SK-N-SH (cell line): ENCODE measurements at regions not wholly inside any gene's neighbourhood (a gene's known extent, or its start where the extent isn't known, plus 50 kb on each side); places are given as distances from the start of the nearest gene placed in this dataset.

Source experiments
- EP300 ChIP-seq, 2 experiments: IDR thresholded peaks; 2 replicates each; pipeline versions ENCODE4 v1.4.0 to v1.6.1; 2012; ENCODE audit warnings: borderline replicate concordance in 1 of 2, low read depth in 1 of 2, low read length in 1 of 2
- EZH2phosphoT487 ChIP-seq: fragments of 200-600 bp; sonication (generic); IDR thresholded peaks from 2 replicates; pipeline ENCODE4 v1.6.1; 2017; ENCODE audit warnings: low read depth, mixed run types, mild to moderate bottlenecking, antibody characterized with exemption, moderate library complexity, borderline replicate concordance
- GABPA ChIP-seq: IDR thresholded peaks from 2 replicates; pipeline ENCODE4 v1.4.0; 2012; ENCODE audit warnings: low read depth, mild to moderate bottlenecking
- MXI1 ChIP-seq: IDR thresholded peaks from 2 replicates; pipeline ENCODE4 v1.6.1; 2012; ENCODE audit warnings: mild to moderate bottlenecking, low read depth, low read length, improper control_type of control experiment
- POLR2AphosphoS5 ChIP-seq: IDR thresholded peaks from 2 replicates; pipeline ENCODE4 v1.6.1; 2012; ENCODE audit warnings: low read depth, low read length
- RXRA ChIP-seq: IDR thresholded peaks from 2 replicates; pipeline ENCODE4 v1.4.0; 2012; ENCODE audit warnings: low read depth, mild to moderate bottlenecking, borderline replicate concordance
- SMC3 ChIP-seq: IDR thresholded peaks from 2 replicates; pipeline ENCODE4 v1.6.1; 2012; ENCODE audit warnings: low read depth, low read length, improper control_type of control experiment
- TAF1 ChIP-seq: IDR thresholded peaks from 2 replicates; pipeline ENCODE4 v1.6.1; 2012; ENCODE audit warnings: low read depth, mild to moderate bottlenecking, low read length, moderate library complexity, borderline replicate concordance
- TCF12 ChIP-seq: IDR thresholded peaks from 2 replicates; pipeline ENCODE4 v1.4.0; 2012
- YY1 ChIP-seq: IDR thresholded peaks from 2 replicates; pipeline ENCODE4 v1.4.0; 2012; ENCODE audit warnings: low read depth, mild to moderate bottlenecking
- TF ChIP-seq, protein P1 (sequence below): fragments of 200-600 bp; sonication (generic); IDR thresholded peaks from 2 replicates; pipeline ENCODE4 v1.6.1; 2017; ENCODE audit warnings: antibody characterized with exemption, mild to moderate bottlenecking, moderate library complexity
- TF ChIP-seq, protein P2 (sequence below): IDR thresholded peaks from 2 replicates; pipeline ENCODE4 v1.4.0; 2012; ENCODE audit warnings: low read depth, borderline replicate concordance
- TF ChIP-seq, protein P3 (sequence below): IDR thresholded peaks from 2 replicates; pipeline ENCODE4 v1.4.0; 2012; ENCODE audit warnings: low read depth
- TF ChIP-seq, protein P4 (sequence below): IDR thresholded peaks from 2 replicates; pipeline ENCODE4 v1.4.0; 2012; ENCODE audit warnings: low read depth, borderline replicate concordance

DNA sequence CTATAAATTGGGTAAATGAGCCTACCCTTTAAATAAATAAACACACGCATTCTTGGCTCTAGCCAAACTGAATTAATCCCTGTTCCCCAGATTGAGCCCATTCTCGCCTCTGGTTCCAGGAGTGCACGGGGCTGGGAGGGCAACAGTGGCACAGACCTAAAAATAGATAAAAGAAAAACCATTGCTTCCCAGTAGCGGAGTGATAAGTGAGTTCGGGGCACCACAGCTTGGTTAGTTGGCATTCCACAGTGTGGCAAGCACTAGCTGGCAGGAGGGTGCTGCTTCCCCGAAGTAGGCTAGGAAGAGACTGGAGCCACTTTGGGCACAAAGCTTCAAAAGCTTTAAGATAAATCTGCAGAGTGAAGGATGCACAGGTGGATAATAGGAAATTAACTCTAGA is 322.2 kb upstream of the SGCD start:
- TF ChIP-seq RXRA (no peak), EZH2phosphoT487 (no peak), TCF12 (no peak), YY1 (no peak), SMC3 (no peak), POLR2AphosphoS5 (no peak), TAF1 (no peak), EP300 (IDR thresholded peaks at IDR 0.05; ENCODE audit: borderline replicate concordance in 1 of 2, low read depth in 1 of 2, low read length in 1 of 2) (no peak), MXI1 (no peak), GABPA (no peak)
- TF ChIP-seq, protein P1, sequence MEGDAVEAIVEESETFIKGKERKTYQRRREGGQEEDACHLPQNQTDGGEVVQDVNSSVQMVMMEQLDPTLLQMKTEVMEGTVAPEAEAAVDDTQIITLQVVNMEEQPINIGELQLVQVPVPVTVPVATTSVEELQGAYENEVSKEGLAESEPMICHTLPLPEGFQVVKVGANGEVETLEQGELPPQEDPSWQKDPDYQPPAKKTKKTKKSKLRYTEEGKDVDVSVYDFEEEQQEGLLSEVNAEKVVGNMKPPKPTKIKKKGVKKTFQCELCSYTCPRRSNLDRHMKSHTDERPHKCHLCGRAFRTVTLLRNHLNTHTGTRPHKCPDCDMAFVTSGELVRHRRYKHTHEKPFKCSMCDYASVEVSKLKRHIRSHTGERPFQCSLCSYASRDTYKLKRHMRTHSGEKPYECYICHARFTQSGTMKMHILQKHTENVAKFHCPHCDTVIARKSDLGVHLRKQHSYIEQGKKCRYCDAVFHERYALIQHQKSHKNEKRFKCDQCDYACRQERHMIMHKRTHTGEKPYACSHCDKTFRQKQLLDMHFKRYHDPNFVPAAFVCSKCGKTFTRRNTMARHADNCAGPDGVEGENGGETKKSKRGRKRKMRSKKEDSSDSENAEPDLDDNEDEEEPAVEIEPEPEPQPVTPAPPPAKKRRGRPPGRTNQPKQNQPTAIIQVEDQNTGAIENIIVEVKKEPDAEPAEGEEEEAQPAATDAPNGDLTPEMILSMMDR = no peak
- TF ChIP-seq, protein P2, sequence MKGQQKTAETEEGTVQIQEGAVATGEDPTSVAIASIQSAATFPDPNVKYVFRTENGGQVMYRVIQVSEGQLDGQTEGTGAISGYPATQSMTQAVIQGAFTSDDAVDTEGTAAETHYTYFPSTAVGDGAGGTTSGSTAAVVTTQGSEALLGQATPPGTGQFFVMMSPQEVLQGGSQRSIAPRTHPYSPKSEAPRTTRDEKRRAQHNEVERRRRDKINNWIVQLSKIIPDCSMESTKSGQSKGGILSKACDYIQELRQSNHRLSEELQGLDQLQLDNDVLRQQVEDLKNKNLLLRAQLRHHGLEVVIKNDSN = no peak
- TF ChIP-seq, protein P3, sequence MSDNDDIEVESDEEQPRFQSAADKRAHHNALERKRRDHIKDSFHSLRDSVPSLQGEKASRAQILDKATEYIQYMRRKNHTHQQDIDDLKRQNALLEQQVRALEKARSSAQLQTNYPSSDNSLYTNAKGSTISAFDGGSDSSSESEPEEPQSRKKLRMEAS = no peak
- TF ChIP-seq, protein P4, sequence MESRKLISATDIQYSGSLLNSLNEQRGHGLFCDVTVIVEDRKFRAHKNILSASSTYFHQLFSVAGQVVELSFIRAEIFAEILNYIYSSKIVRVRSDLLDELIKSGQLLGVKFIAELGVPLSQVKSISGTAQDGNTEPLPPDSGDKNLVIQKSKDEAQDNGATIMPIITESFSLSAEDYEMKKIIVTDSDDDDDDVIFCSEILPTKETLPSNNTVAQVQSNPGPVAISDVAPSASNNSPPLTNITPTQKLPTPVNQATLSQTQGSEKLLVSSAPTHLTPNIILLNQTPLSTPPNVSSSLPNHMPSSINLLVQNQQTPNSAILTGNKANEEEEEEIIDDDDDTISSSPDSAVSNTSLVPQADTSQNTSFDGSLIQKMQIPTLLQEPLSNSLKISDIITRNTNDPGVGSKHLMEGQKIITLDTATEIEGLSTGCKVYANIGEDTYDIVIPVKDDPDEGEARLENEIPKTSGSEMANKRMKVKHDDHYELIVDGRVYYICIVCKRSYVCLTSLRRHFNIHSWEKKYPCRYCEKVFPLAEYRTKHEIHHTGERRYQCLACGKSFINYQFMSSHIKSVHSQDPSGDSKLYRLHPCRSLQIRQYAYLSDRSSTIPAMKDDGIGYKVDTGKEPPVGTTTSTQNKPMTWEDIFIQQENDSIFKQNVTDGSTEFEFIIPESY = no peak
